C1 segment of cervical spinal cord (tissue), 14 donors: ENCODE measurements at regions not wholly inside any gene's neighbourhood (a gene's known extent, or its start where the extent isn't known, plus 50 kb on each side); places are given as distances from the start of the nearest gene placed in this dataset.
A peak's percentile ranks its signal among the peaks of the same experiment; 100 is the strongest.

Experiments used
- DNase-seq, 14 donors: peaks; one replicate each; lab custom pipeline; 2025; lab: John Stamatoyannopoulos, UW

- no peak for DNase-seq
Observed at GRCh38 chr12:25752710-25753309, 199.7 kb upstream of the LMNTD1 start.

- no peak for DNase-seq
Observed at GRCh38 chr12:25755136-25755970, 202.3 kb upstream of the LMNTD1 start.

- DNase-seq: no peak
Observed at GRCh38 chr12:25755971-25756260, 202.6 kb upstream of the RASSF8 start.

GRCh38 chr12:25757037-25757665, 201.3 kb upstream of the RASSF8 start:
- no peak for DNase-seq

GRCh38 chr12:25759752-25760151, 198.7 kb upstream of the RASSF8 start:
- no peak for DNase-seq

GRCh38 chr12:25761356-25761755, 197.1 kb upstream of the RASSF8 start:
- DNase-seq: no peak

DNA sequence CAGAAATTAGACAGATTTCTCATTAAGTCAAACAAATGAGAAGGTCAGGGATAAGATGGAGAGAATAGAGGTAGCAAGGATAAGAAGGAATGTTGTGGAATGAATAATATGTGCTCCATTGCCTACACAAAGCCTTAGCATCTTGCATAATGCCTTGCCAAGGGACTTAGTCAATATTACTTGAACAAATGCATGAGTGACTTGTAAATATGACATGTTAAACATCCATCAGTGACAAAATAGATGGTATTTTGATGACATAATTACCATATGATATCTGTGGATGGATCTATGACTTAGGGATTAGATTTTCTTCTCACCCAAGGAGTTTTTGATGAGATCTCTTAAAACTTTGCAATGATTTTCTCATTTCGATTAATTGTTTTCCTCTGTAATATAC, 194.1 kb upstream of the RASSF8 start:
- DNase-seq: no peak

GRCh38 chr12:25764892-25765291, 193.6 kb upstream of the RASSF8 start:
- no peak for DNase-seq

DNA sequence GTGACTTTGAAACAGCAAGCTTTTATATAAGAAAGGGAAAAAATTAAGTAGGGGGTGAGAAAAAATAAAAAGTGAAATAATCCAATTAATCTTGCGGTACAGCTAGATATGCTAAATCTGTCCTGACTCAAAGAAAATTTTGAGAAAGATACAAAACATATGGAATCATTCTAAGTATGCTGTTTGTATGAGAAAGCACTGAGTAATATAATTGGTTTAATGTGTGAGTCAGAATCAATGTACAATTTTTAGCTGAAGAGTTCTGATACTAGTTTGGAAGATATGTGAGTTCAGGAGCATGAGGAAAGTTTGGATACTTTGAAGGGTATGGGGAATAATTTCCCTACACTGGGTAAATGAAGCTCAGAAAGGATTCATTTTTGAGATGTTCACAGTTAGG, 190.9 kb upstream of the RASSF8 start:
- DNase-seq: no peak

GRCh38 chr12:25768151-25768550, 190.3 kb upstream of the RASSF8 start:
- no peak for DNase-seq

DNA sequence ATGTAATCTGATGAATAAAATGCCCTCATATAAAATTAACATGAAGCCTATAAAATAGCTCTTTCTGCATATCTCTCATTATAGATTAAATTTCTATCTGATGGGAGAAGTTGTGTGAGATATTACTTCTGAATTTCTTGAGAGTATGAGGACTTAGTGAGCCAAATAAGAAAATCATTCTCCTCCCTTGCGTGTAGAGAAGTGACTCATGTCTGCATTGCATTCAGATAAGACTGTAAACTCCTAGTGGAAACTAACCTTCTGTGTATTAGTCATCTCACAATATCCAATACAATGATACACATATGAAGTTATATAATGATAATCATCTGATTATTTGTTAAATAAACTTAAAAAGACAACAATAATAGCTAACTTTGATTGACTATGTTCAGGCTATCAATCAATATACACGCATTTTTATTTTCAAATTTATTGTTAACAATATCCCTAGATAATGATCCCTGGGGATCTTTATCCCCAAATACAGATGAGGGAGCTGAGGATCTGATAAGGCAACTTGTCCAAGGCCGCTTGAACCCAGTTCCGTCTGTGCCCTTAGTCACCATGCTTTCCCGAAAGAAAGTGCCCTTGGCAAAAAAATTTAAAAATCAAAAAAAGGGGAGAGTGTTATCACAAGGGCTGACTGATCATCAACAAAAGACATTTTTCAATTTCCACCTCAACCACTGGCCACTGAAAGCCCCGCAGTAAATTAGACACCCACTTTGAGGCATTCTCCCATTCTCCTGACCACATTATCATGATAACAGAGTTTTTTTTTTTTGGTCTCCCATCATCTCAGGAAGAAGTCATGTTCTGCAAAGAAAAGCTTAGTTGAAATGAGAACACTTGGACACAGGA, 189.2 kb upstream of the RASSF8 start:
- DNase-seq: no peak

GRCh38 chr12:25771041-25771440, 187.4 kb upstream of the RASSF8 start:
- DNase-seq: no peak

GRCh38 chr12:25771476-25771875, 187.0 kb upstream of the RASSF8 start:
- DNase-seq: no peak

DNA sequence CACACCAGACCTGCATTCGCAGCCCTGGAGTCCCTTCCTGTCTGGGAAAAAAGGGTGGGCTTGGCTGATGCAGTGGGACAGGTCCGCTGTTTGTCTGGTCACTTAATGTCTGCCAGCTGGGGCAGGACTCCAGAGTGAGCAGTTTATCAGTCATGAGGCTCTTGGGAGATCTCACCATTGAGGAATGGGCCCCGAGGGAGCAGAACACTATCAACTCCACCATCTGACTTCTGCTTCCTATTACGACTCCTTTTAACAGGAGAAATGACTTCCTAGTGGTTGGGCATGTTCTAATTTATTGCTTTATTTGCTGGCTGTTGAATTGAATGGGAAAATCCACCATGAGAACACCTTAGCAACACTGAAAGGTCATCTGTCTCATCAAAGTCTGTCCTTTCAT, 182.5 kb upstream of the RASSF8 start:
- DNase-seq: no peak

DNA sequence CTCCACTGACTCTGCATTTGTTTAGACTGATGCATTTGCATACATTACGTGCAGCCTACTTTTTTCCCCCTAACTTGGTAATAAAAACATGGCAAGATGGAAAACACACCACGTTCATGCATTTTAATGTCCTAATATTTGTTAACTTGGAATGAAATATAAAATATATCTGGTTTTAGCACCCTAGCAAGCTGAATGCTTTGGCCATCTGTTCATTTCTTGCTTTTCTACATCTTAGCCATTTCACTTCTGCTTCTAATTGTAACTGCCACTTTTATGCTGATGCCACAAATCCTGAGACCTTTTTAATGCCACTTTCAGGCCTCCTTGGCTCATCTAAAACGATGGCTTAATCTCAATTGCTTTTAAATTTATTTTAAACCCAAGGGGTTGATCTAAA, 177.7 kb upstream of the RASSF8 start:
- DNase-seq: no peak

- no peak for DNase-seq
Observed at GRCh38 chr12:25781232-25781631, 177.2 kb upstream of the RASSF8 start.

GRCh38 chr12:25783566-25783965, 174.9 kb upstream of the RASSF8 start:
- no peak for DNase-seq

DNA sequence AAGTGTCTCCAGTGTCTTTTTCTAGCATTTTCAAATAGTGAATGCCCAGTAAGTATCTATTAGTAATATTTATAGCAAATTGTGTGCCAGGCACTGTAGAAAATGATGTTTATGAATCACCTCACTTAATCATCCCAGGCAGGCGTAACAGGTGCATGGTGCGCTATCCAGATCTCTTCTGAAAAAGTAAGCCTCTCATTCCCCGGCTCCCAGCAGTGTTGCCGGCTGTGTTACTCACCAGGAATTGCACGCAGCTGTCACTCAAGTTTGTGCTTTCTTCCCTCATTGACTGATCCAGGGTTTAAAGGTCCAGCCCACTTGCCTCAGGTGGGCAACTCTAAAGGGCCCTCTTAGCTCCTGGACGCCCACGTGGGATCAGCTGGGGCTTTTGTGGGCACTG, 173.8 kb upstream of the RASSF8 start:
- DNase-seq: no peak

DNA sequence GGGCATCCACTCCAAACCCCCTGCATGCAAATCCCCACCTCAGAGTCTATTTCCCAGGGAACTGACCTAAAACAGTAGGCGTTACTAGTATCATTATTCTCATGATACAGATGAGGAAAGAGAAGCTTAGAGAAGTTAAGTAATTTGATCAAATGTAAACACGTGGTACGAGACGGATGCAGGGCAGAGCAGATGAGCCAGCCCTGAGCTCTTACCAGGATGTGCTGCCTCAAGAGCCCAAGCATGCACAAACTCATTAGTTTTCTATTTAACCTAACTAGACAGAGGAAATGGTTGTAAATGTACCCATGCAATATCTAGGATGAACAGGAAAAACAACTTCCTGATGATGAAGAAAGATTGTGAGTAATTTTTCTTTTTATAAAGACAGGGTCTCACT, 173.3 kb upstream of the RASSF8 start:
- DNase-seq: no peak

DNA sequence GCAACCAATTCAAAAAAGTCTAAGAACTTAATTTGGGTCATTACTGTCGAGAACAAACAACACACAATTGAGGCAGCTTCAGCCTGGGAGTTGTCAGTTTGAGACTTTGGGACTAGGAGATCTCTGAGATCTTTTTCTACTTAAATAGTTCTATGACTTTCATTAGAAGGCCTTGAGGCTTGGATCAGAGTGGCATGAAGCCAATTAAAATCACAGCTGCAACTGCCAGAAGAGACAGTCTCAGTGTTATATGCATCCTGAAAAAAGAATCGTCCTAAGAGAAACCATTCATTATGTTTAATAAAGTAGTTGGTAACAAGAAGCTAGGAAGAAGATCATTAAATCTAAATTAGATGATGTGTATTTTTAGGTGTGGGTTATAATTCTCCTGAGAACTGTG, 170.8 kb upstream of the RASSF8 start:
- no peak for DNase-seq

DNA sequence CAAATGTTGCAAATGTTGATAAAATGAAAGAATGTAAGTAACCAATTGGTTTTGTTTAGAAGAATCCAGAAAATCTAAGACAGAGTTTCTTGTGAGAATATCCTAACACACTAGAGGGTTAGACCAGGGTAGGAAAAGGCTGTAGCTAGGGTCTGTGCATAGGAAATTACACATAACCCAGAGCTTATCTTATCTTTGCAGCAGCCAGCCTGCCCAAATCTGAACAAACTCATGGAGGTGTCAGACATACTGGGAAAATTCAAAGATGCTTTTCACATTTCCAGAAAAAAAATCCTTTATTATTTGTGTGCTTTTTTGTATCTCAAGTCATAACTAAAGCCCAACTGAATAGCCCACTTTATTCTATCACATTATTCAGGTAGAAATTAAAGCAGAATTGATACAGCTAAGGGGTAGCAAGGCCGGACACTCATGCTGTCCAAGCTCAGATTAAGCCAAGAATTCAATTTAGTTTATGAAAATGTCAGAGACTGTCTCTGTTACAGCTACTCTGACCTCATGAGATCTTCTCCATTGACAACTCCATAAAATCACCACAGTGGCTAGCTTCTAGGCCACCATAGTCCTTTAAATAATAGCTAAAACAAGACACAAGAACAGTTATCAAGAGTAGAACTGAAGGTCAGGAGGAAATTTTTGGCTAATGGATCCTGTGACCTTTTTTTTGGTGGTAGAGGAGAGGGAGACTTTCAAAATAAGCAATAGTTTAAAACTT, 169.6 kb upstream of the RASSF8 start:
- peak in 1 of 14 donors; percentile 2 for DNase-seq

DNA sequence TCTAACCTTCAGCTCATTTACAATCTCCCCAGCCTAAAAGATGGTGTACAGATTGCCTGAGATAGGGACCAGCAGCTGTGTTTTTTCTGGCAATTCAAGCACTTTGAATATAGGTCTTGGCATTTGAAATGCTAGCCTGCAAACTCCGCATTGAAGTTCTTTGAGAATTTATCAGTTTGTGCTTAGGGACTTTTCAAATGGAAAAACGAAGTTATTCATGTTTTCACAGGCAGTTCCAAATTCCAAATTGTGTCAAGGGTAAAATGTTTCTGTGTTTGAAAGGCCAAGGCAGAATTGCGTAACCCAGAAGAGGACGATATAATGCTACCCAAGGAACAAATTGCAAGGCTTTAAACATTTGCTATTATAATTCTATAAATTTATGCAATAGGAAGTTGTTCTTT, 168.9 kb upstream of the RASSF8 start:
- DNase-seq: no peak
